ENCODE measurements at regions not wholly inside any gene's neighbourhood (a gene's known extent, or its start where the extent isn't known, plus 50 kb on each side); places are given as distances from the start of the nearest gene placed in this dataset.
"Not testable (repeated sequence)": the region's sequence is repeated elsewhere in the genome, so short reads cannot be mapped to it uniquely, and the experiment has no call there.

- DNase-seq (ENCODE audit: low read depth); H3K4me3 ChIP-seq (ENCODE audit: low read depth, low read length): not testable (repeated sequence)
Observed at GRCh38 chr3:112694906-112695305, 54.0 kb upstream of the CCDC80 start.

- TF ChIP-seq, protein P1, sequence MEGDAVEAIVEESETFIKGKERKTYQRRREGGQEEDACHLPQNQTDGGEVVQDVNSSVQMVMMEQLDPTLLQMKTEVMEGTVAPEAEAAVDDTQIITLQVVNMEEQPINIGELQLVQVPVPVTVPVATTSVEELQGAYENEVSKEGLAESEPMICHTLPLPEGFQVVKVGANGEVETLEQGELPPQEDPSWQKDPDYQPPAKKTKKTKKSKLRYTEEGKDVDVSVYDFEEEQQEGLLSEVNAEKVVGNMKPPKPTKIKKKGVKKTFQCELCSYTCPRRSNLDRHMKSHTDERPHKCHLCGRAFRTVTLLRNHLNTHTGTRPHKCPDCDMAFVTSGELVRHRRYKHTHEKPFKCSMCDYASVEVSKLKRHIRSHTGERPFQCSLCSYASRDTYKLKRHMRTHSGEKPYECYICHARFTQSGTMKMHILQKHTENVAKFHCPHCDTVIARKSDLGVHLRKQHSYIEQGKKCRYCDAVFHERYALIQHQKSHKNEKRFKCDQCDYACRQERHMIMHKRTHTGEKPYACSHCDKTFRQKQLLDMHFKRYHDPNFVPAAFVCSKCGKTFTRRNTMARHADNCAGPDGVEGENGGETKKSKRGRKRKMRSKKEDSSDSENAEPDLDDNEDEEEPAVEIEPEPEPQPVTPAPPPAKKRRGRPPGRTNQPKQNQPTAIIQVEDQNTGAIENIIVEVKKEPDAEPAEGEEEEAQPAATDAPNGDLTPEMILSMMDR (IDR thresholded peaks at IDR 0.05; ENCODE audit: control insufficient read depth, extremely low read depth, insufficient read depth): no peak
- DNase-seq (ENCODE audit: low read depth): no peak
- H3K4me3 ChIP-seq (ENCODE audit: low read depth, low read length): no peak overlapping the region
Observed at GRCh38 chr3:112693186-112693585, 52.2 kb upstream of the CCDC80 start.
